ENCODE measurements at regions not wholly inside any gene's neighbourhood (a gene's known extent, or its start where the extent isn't known, plus 50 kb on each side); places are given as distances from the start of the nearest gene placed in this dataset.

GRCh38 chr11:95592471-95592870 lies 197.1 kb downstream of the FAM76B start:
- 44 to 46% methylated on average over 4 of the region's 4 CpGs for WGBS, 2 donors
- no peak overlapping the region for H3K27ac ChIP-seq (ENCODE audit: low read depth in 2 of 2, low read length in 1 of 2)
- H3K27me3 ChIP-seq (ENCODE audit: control insufficient read depth in 1 of 2, insufficient read depth in 2 of 2, low read length in 2 of 2): no peaks in the 10 kb centered on the region

GRCh38 chr11:95589893-95590612 lies 199.5 kb downstream of the FAM76B start:
- Histone ChIP-seq H3K36me3 (ENCODE audit: control insufficient read depth in 2 of 2, insufficient read depth in 2 of 2, low read length in 1 of 2) (no peaks in the 10 kb centered on the region), H3K4me1 (ENCODE audit: control insufficient read depth in 2 of 2, insufficient read depth in 2 of 2, low read length in 1 of 2) (no peaks in the 10 kb centered on the region), H3K9me3 (ENCODE audit: control insufficient read depth in 2 of 2, insufficient read depth in 1 of 2, low read depth in 1 of 2, low read length in 1 of 2) (no peaks in the 10 kb centered on the region), H3K27me3 (ENCODE audit: control insufficient read depth in 1 of 2, insufficient read depth in 2 of 2, low read length in 2 of 2) (no peaks in the 10 kb centered on the region), H3K4me3 (ENCODE audit: low read depth in 1 of 2, low read length in 2 of 2) (no peak overlapping the region), H3K27ac (ENCODE audit: low read depth in 2 of 2, low read length in 1 of 2) (no peak overlapping the region)
- WGBS, 2 donors: 74 to 85% methylated on average over 10 of the region's 10 CpGs

More at GRCh38 chr11:95592471-95592870, 197.1 kb downstream of the FAM76B start:
- Histone ChIP-seq H3K9me3 (ENCODE audit: control insufficient read depth in 2 of 2, insufficient read depth in 1 of 2, low read depth in 1 of 2, low read length in 1 of 2) (no peaks in the 10 kb centered on the region), H3K4me1 (ENCODE audit: control insufficient read depth in 2 of 2, insufficient read depth in 2 of 2, low read length in 1 of 2) (no peaks in the 10 kb centered on the region), H3K36me3 (ENCODE audit: control insufficient read depth in 2 of 2, insufficient read depth in 2 of 2, low read length in 1 of 2) (no peaks in the 10 kb centered on the region), H3K4me3 (ENCODE audit: low read depth in 1 of 2, low read length in 2 of 2) (no peak overlapping the region)

- Histone ChIP-seq H3K27me3 (ENCODE audit: control insufficient read depth in 1 of 2, insufficient read depth in 2 of 2, low read length in 2 of 2) (no peaks in the 10 kb centered on the region), H3K4me1 (ENCODE audit: control insufficient read depth in 2 of 2, insufficient read depth in 2 of 2, low read length in 1 of 2) (no peaks in the 10 kb centered on the region), H3K4me3 (ENCODE audit: low read depth in 1 of 2, low read length in 2 of 2) (no peak overlapping the region), H3K27ac (ENCODE audit: low read depth in 2 of 2, low read length in 1 of 2) (no peak overlapping the region), H3K36me3 (ENCODE audit: control insufficient read depth in 2 of 2, insufficient read depth in 2 of 2, low read length in 1 of 2) (no peaks in the 10 kb centered on the region), H3K9me3 (ENCODE audit: control insufficient read depth in 2 of 2, insufficient read depth in 1 of 2, low read depth in 1 of 2, low read length in 1 of 2) (no peaks in the 10 kb centered on the region)
- 85 to 88% methylated on average over 3 of the region's 3 CpGs for WGBS, 2 donors
These were observed 200.8 kb downstream of the FAM76B start for GRCh38 chr11:95588821-95589220.

GRCh38 chr11:95586661-95587060 lies 202.9 kb downstream of the FAM76B start:
- 77 to 82% methylated on average over 4 of the region's 4 CpGs for WGBS, 2 donors
- no peaks in the 10 kb centered on the region for H3K27me3 ChIP-seq (ENCODE audit: control insufficient read depth in 1 of 2, insufficient read depth in 2 of 2, low read length in 2 of 2)
- no peaks in the 10 kb centered on the region for H3K4me1 ChIP-seq (ENCODE audit: control insufficient read depth in 2 of 2, insufficient read depth in 2 of 2, low read length in 1 of 2)
- H3K27ac ChIP-seq (ENCODE audit: low read depth in 2 of 2, low read length in 1 of 2): no peak overlapping the region
- H3K36me3 ChIP-seq (ENCODE audit: control insufficient read depth in 2 of 2, insufficient read depth in 2 of 2, low read length in 1 of 2): no peaks in the 10 kb centered on the region
- H3K9me3 ChIP-seq (ENCODE audit: control insufficient read depth in 2 of 2, insufficient read depth in 1 of 2, low read depth in 1 of 2, low read length in 1 of 2): no peaks in the 10 kb centered on the region
- no peak overlapping the region for H3K4me3 ChIP-seq (ENCODE audit: low read depth in 1 of 2, low read length in 2 of 2)

- no peaks in the 10 kb centered on the region for H3K4me1 ChIP-seq (ENCODE audit: control insufficient read depth in 2 of 2, insufficient read depth in 2 of 2, low read length in 1 of 2)
- no peak overlapping the region for H3K27ac ChIP-seq (ENCODE audit: low read depth in 2 of 2, low read length in 1 of 2)
- H3K4me3 ChIP-seq (ENCODE audit: low read depth in 1 of 2, low read length in 2 of 2): no peak overlapping the region
- H3K9me3 ChIP-seq (ENCODE audit: control insufficient read depth in 2 of 2, insufficient read depth in 1 of 2, low read depth in 1 of 2, low read length in 1 of 2): no peaks in the 10 kb centered on the region
- no peaks in the 10 kb centered on the region for H3K27me3 ChIP-seq (ENCODE audit: control insufficient read depth in 1 of 2, insufficient read depth in 2 of 2, low read length in 2 of 2)
- H3K36me3 ChIP-seq (ENCODE audit: control insufficient read depth in 2 of 2, insufficient read depth in 2 of 2, low read length in 1 of 2): no peaks in the 10 kb centered on the region
- WGBS, 2 donors: 94 to 95% methylated on average over 1 of the region's 1 CpG
These were observed 203.4 kb downstream of the FAM76B start for GRCh38 chr11:95586155-95586554.

GRCh38 chr11:95585752-95586077 lies 203.9 kb downstream of the FAM76B start:
- Histone ChIP-seq H3K4me3 (ENCODE audit: low read depth in 1 of 2, low read length in 2 of 2) (no peak overlapping the region), H3K27me3 (ENCODE audit: control insufficient read depth in 1 of 2, insufficient read depth in 2 of 2, low read length in 2 of 2) (no peaks in the 10 kb centered on the region), H3K27ac (ENCODE audit: low read depth in 2 of 2, low read length in 1 of 2) (no peak overlapping the region), H3K36me3 (ENCODE audit: control insufficient read depth in 2 of 2, insufficient read depth in 2 of 2, low read length in 1 of 2) (no peaks in the 10 kb centered on the region), H3K9me3 (ENCODE audit: control insufficient read depth in 2 of 2, insufficient read depth in 1 of 2, low read depth in 1 of 2, low read length in 1 of 2) (no peaks in the 10 kb centered on the region), H3K4me1 (ENCODE audit: control insufficient read depth in 2 of 2, insufficient read depth in 2 of 2, low read length in 1 of 2) (no peaks in the 10 kb centered on the region)
- 71 to 86% methylated on average over 4 of the region's 4 CpGs for whole genome bisulfite sequencing, 2 donors

- H3K9me3 ChIP-seq (ENCODE audit: control insufficient read depth in 2 of 2, insufficient read depth in 1 of 2, low read depth in 1 of 2, low read length in 1 of 2): no peaks in the 10 kb centered on the region
- no peaks in the 10 kb centered on the region for H3K27me3 ChIP-seq (ENCODE audit: control insufficient read depth in 1 of 2, insufficient read depth in 2 of 2, low read length in 2 of 2)
- WGBS, 2 donors: 79 to 91% methylated on average over 3 of the region's 3 CpGs
These were observed 204.4 kb downstream of the FAM76B start for GRCh38 chr11:95585069-95585751.

GRCh38 chr11:95584589-95584988 lies 205.0 kb downstream of the FAM76B start:
- no peaks in the 10 kb centered on the region for H3K27me3 ChIP-seq (ENCODE audit: control insufficient read depth in 1 of 2, insufficient read depth in 2 of 2, low read length in 2 of 2)
- H3K27ac ChIP-seq (ENCODE audit: low read depth in 2 of 2, low read length in 1 of 2): no peak overlapping the region
- no peaks in the 10 kb centered on the region for H3K36me3 ChIP-seq (ENCODE audit: control insufficient read depth in 2 of 2, insufficient read depth in 2 of 2, low read length in 1 of 2)
- H3K4me3 ChIP-seq (ENCODE audit: low read depth in 1 of 2, low read length in 2 of 2): no peak overlapping the region
- no peaks in the 10 kb centered on the region for H3K4me1 ChIP-seq (ENCODE audit: control insufficient read depth in 2 of 2, insufficient read depth in 2 of 2, low read length in 1 of 2)
- no peaks in the 10 kb centered on the region for H3K9me3 ChIP-seq (ENCODE audit: control insufficient read depth in 2 of 2, insufficient read depth in 1 of 2, low read depth in 1 of 2, low read length in 1 of 2)
- WGBS, 2 donors: 93 to 94% methylated on average over 2 of the region's 2 CpGs

More at GRCh38 chr11:95585069-95585751, 204.4 kb downstream of the FAM76B start:
- H3K27ac ChIP-seq (ENCODE audit: low read depth in 2 of 2, low read length in 1 of 2): no peak overlapping the region
- no peaks in the 10 kb centered on the region for H3K36me3 ChIP-seq (ENCODE audit: control insufficient read depth in 2 of 2, insufficient read depth in 2 of 2, low read length in 1 of 2)
- H3K4me1 ChIP-seq (ENCODE audit: control insufficient read depth in 2 of 2, insufficient read depth in 2 of 2, low read length in 1 of 2): no peaks in the 10 kb centered on the region
- no peak overlapping the region for H3K4me3 ChIP-seq (ENCODE audit: low read depth in 1 of 2, low read length in 2 of 2)

GRCh38 chr11:95584180-95584579 lies 205.4 kb downstream of the FAM76B start:
- WGBS, 2 donors: 59 to 76% methylated on average over 3 of the region's 3 CpGs
- Histone ChIP-seq H3K27me3 (ENCODE audit: control insufficient read depth in 1 of 2, insufficient read depth in 2 of 2, low read length in 2 of 2) (no peaks in the 10 kb centered on the region), H3K9me3 (ENCODE audit: control insufficient read depth in 2 of 2, insufficient read depth in 1 of 2, low read depth in 1 of 2, low read length in 1 of 2) (no peaks in the 10 kb centered on the region), H3K4me1 (ENCODE audit: control insufficient read depth in 2 of 2, insufficient read depth in 2 of 2, low read length in 1 of 2) (no peaks in the 10 kb centered on the region), H3K27ac (ENCODE audit: low read depth in 2 of 2, low read length in 1 of 2) (no peak overlapping the region), H3K4me3 (ENCODE audit: low read depth in 1 of 2, low read length in 2 of 2) (no peak overlapping the region), H3K36me3 (ENCODE audit: control insufficient read depth in 2 of 2, insufficient read depth in 2 of 2, low read length in 1 of 2) (no peaks in the 10 kb centered on the region)

Data from esophagus (tissue), 2 donors.